ENCODE measurements at regions not wholly inside any gene's neighbourhood (a gene's known extent, or its start where the extent isn't known, plus 50 kb on each side); places are given as distances from the start of the nearest gene placed in this dataset.

DNA sequence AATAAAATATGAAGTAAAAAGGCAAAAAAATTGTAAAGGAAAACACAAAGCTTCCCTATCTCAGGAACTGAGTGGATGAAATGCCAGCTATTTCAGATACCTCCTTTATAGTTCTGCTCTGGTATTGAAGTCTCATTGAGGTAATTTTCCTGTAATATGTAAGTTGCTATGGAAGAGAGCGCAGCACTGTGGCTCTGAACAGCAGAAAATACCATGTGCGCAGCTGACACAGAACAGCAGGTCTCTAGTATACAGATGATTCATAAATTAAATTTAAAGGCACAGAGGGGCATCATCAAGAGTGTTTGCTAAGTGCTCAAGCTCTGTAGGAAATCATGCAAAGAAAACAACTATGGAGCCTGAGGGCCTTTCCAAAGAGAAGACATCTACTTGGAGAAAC is 315.3 kb upstream of the CDH7 start:
- TF ChIP-seq, protein P1, sequence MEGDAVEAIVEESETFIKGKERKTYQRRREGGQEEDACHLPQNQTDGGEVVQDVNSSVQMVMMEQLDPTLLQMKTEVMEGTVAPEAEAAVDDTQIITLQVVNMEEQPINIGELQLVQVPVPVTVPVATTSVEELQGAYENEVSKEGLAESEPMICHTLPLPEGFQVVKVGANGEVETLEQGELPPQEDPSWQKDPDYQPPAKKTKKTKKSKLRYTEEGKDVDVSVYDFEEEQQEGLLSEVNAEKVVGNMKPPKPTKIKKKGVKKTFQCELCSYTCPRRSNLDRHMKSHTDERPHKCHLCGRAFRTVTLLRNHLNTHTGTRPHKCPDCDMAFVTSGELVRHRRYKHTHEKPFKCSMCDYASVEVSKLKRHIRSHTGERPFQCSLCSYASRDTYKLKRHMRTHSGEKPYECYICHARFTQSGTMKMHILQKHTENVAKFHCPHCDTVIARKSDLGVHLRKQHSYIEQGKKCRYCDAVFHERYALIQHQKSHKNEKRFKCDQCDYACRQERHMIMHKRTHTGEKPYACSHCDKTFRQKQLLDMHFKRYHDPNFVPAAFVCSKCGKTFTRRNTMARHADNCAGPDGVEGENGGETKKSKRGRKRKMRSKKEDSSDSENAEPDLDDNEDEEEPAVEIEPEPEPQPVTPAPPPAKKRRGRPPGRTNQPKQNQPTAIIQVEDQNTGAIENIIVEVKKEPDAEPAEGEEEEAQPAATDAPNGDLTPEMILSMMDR (conservative IDR thresholded peaks at IDR 0.05 in 1 of 2, IDR thresholded peaks at IDR 0.05 in 1 of 2; ENCODE audit: low read depth in 1 of 2, low read length in 2 of 2) = no peak
- TF ChIP-seq EZH2 (IDR thresholded peaks at IDR 0.05; ENCODE audit: low read length, missing control alignments) = no peak

All from fibroblast of lung (primary cell).